ENCODE measurements at regions not wholly inside any gene's neighbourhood (a gene's known extent, or its start where the extent isn't known, plus 50 kb on each side); places are given as distances from the start of the nearest gene placed in this dataset.

DNA sequence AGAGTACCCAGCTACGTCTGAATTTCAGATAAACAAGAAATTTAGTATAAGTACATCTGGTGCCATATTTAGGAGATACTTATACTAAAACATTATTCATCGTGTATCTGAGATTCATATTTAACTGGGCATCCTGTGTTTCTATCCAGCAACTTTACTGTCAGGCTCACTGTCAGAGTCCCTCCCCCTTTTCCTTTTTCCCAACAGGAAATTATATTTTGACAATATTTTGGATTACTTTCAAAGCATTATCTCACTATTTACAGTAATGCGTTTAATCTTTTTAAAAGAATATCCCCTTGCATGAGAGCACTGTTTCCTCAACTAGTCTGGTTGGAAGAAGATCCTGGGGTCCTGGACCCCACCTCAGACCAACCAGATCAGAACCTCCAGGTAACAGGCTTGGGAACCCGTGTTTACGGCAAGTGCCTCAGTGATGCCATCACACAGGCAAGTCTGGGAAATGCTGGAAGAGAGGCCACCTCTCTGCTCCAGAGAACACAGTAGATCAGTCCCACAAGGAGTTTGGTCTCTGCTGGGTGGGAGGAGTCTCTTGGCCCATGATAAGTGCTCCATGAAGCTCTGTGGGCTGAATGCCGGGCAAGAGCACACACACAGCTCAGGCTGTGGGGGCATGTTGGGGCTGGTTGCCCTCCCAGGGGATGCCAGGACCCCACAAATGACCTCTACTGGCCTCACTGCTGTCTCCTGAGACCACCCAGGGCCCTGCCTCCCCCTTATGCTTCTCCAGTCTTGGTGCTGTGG lies 84.2 kb upstream of the UXS1 start:
- intact Hi-C loops (cut with DNase I) = no loop called here
- no peaks in the 10 kb centered on the region for H3K36me3 ChIP-seq
- no peaks in the 10 kb centered on the region for H3K27me3 ChIP-seq
- 62% methylated on average over 3 of the region's 6 CpGs for WGBS (ENCODE audit: insufficient coverage, low coverage, low lambda C conversion rate, missing lambda C conversion rate)
- no peaks in the 10 kb centered on the region for H3K9me3 ChIP-seq
- H3K4me1 ChIP-seq = no peaks in the 10 kb centered on the region
- no peak overlapping the region for H3K4me3 ChIP-seq
- DNase-seq (no peak), ATAC-seq (peak in 3 of 4 donors; percentile 18 to 56 (median 26))
- TF ChIP-seq, protein P1, sequence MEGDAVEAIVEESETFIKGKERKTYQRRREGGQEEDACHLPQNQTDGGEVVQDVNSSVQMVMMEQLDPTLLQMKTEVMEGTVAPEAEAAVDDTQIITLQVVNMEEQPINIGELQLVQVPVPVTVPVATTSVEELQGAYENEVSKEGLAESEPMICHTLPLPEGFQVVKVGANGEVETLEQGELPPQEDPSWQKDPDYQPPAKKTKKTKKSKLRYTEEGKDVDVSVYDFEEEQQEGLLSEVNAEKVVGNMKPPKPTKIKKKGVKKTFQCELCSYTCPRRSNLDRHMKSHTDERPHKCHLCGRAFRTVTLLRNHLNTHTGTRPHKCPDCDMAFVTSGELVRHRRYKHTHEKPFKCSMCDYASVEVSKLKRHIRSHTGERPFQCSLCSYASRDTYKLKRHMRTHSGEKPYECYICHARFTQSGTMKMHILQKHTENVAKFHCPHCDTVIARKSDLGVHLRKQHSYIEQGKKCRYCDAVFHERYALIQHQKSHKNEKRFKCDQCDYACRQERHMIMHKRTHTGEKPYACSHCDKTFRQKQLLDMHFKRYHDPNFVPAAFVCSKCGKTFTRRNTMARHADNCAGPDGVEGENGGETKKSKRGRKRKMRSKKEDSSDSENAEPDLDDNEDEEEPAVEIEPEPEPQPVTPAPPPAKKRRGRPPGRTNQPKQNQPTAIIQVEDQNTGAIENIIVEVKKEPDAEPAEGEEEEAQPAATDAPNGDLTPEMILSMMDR (IDR thresholded peaks at IDR 0.05) = no peak
- no peak for TF ChIP-seq POLR2A (IDR thresholded peaks at IDR 0.05)
- no peak overlapping the region for H3K27ac ChIP-seq

DNA sequence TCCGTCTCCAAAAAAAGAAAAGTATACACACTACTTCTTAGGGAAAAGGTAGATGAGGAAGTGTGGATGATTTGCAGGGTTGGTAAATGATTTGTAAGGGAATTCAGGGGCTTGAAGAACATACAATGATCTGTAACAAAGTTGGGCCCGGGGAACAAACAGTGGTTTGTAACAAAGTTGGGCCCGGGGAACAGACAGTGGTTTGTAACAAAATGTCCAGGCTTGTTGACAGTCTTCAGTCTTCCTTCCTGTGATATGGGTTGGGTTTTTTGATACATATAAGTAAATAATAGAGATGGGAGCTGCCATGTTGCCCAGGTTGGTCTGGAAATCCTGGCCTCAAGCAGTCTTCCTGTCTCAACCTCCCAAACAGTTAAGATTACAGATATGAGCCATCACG lies 83.3 kb upstream of the UXS1 start:
- Histone ChIP-seq H3K27ac (no peak overlapping the region), H3K4me3 (no peak overlapping the region), H3K27me3 (no peaks in the 10 kb centered on the region), H3K36me3 (no peaks in the 10 kb centered on the region), H3K9me3 (no peaks in the 10 kb centered on the region), H3K4me1 (no peaks in the 10 kb centered on the region)
- DNase-seq = no peak
- TF ChIP-seq, protein P1 (IDR thresholded peaks at IDR 0.05) = no peak
- TF ChIP-seq POLR2A (IDR thresholded peaks at IDR 0.05) = no peak
- intact Hi-C loops (cut with DNase I) = no loop called here
- ATAC-seq = no peak
- WGBS (ENCODE audit: insufficient coverage, low coverage, low lambda C conversion rate, missing lambda C conversion rate) = 92% methylated on average over 4 of the region's 4 CpGs

DNA sequence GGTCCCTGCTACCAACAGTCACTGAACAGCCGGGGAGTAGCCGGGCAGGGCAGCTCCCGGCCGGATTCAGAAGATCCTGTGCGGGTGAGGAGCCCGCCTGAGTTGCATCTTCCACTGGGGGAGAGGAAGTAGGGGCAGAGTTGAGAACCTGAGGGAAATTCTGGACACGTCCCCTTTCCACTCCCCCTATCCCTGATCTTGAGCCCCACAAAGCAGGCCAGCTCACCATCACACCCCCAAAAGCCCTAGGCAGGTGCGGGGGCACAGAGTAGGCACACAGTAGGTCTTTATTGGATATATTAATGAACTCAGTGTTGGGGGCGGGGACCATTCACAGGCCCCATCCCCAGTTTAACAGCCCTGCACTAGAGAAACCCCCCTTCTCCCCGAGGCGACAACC lies 81.9 kb upstream of the UXS1 start:
- H3K4me3 ChIP-seq = no peak overlapping the region
- H3K27me3 ChIP-seq = no peaks in the 10 kb centered on the region
- H3K9me3 ChIP-seq = no peaks in the 10 kb centered on the region
- 100% methylated on average over 2 of the region's 11 CpGs for WGBS (ENCODE audit: insufficient coverage, low coverage, low lambda C conversion rate, missing lambda C conversion rate)
- DNase-seq (no peak), ATAC-seq (no peak)
- no peak overlapping the region for H3K27ac ChIP-seq
- no peak for TF ChIP-seq POLR2A (IDR thresholded peaks at IDR 0.05)
- TF ChIP-seq, protein P1 (IDR thresholded peaks at IDR 0.05) = no peak
- H3K36me3 ChIP-seq = no peaks in the 10 kb centered on the region
- H3K4me1 ChIP-seq = peaks cover 0 to 3% (median 0%) of the 10 kb centered on the region in 4 donors
- intact Hi-C loops (cut with DNase I) = no loop called here

DNA sequence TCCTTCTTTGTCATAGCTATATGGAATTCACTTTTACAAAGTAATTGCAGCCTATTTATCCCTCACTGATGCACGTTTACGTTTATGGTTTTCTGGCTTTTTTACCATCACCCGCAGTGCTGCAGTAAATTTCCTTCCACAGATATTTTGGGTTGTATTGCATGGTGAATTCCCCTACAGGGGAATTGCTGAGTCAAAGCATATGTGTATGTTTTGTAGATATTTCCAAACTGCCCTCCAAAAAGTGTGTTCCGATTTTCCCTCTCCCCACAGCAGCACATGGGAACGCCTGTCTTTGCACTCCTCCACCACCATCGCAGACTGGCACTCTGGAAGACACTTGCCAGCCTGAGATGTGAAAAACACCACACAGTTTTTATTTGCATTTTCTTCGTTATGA lies 80.6 kb upstream of the UXS1 start:
- ATAC-seq (no peak), DNase-seq (no peak)
- Histone ChIP-seq H3K27me3 (no peaks in the 10 kb centered on the region), H3K9me3 (no peaks in the 10 kb centered on the region), H3K4me3 (no peak overlapping the region), H3K36me3 (no peaks in the 10 kb centered on the region), H3K27ac (no peak overlapping the region), H3K4me1 (peaks cover 0 to 12% (median 0%) of the 10 kb centered on the region in 4 donors)
- intact Hi-C loops (cut with DNase I) = no loop called here
- 75% methylated on average over 7 of the region's 7 CpGs for WGBS (ENCODE audit: insufficient coverage, low coverage, low lambda C conversion rate, missing lambda C conversion rate)
- TF ChIP-seq, protein P1 (IDR thresholded peaks at IDR 0.05) = no peak
- TF ChIP-seq POLR2A (IDR thresholded peaks at IDR 0.05) = no peak
